T47D (cell line): ENCODE measurements at regions not wholly inside any gene's neighbourhood (a gene's known extent, or its start where the extent isn't known, plus 50 kb on each side); places are given as distances from the start of the nearest gene placed in this dataset.

Experiments
- DNase-seq, 2 experiments: peaks; one replicate each; pipeline versions ENCODE4 v3.0.0 to v3.0.0-alpha.2; 2011 to 2012; ENCODE audit warnings: low read depth in 1 of 2, low spot score in 1 of 2
- JUND ChIP-seq: IDR thresholded peaks from 2 replicates; pipeline ENCODE4 v1.6.1; 2012; ENCODE audit warnings: low read depth
- in situ Hi-C: cut with HindIII; loops from 2 replicates; pipeline ENCODE4 v1.10.0; 2016; ENCODE audit warnings: low sequenced_read_pairs, low pct_unique_long_range_greater_than_20kb

GRCh38 chr11:45432910-45433309 is 146.8 kb upstream of the SYT13 start:
- no peak for TF ChIP-seq JUND
- DNase-seq: no peak
- in situ Hi-C loops: no loop called here

DNA sequence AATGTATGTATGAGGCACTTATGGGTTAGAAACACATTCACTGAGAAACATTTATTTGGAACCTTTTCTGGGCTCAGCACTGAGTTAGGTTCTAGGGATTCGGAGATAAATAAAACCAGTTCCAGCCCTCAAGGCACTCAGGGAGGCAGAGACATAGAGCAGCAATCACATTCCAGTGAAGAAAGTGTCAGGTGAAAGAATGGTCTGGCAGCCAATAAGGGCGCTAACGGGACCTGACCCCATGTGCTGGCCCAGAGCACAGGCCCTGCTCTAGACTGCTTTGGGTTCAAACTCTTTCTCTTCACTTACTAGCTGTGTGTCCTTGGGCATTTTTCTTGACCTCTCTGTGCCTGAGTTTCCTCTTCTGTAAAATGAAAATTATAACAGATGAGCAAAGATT is 146.0 kb upstream of the SYT13 start:
- no peak for DNase-seq
- no peak for TF ChIP-seq JUND
- in situ Hi-C loops: no loop called here

DNA sequence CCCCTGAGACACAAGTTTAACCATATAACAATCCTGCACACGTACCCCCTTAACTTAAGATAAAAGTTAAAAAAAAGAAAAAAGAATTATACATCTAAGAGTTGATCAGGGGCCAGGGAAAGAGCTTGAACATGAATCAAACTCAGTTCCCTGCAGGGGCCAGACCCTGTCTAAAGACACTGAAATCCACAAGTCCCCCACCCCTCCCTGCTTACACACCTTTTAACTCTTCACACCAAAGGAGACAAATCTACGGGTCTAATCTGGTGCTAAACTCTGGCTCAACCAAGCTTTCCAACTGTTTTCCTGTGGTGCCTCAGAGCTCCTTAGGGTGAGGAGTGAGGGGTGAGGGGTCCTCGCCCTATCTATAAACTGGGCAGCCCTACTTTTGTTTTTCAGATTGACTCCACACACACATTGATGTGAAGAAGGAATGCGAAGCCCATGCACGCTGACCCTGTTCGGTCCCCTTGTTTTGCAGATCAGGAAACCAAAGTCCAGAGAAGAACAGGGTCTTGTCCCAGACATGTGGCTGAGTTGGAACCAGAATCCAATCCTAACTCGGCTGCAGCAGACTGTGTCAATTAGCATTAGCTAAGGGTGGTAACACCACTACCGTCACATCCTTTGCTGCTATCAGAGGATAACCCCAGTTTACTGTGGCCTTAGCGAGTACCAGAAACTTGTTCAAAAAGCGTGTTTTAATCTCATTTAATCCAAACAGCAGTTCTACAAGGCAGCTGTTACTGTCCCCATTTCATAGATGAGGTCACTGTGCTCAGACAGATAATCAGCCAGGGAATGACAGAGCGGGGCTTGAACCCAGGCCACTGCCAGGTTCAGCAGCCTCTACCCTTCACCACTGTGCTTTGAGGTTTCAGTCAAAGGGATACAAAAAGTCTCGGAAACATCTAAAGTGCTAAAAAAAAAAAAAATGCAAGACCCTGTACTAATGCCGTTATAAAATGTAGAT is 145.2 kb upstream of the SYT13 start:
- no peak for TF ChIP-seq JUND
- DNase-seq: no peak
- in situ Hi-C loops: no loop called here

GRCh38 chr11:45430361-45430760 is 144.2 kb upstream of the SYT13 start:
- DNase-seq: no peak
- no peak for TF ChIP-seq JUND
- in situ Hi-C loops: no loop called here

DNA sequence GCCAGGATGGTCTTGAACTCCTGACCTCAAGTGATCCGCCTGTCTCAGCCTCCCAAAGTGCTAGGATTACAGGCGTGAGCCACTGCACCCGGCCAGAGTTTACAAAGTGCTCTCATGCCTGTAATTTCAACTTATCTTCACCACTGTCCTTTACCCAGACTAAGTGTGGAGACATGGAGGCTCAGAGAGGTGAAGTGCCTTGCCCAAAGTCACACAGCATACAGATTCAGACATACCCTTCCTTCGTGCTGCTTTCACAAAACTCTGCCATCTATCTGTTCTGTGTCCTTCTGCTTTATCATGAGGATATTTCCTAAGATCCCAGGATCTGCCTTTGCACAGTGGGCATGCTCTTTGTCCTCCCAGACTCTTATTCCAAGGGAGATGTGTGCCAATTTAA is 143.6 kb upstream of the SYT13 start:
- DNase-seq: no peak
- in situ Hi-C loops: no loop called here

GRCh38 chr11:45428541-45429230 is 142.5 kb upstream of the SYT13 start:
- in situ Hi-C loops: no loop called here
- DNase-seq: no peak
- TF ChIP-seq JUND: no peak

More for the DNA sequence above, 143.6 kb upstream of the SYT13 start:
- no peak for TF ChIP-seq JUND

- no peak for DNase-seq
- in situ Hi-C loops: no loop called here
- TF ChIP-seq JUND: no peak
Observed at GRCh38 chr11:45428116-45428515, 142.0 kb upstream of the SYT13 start.

DNA sequence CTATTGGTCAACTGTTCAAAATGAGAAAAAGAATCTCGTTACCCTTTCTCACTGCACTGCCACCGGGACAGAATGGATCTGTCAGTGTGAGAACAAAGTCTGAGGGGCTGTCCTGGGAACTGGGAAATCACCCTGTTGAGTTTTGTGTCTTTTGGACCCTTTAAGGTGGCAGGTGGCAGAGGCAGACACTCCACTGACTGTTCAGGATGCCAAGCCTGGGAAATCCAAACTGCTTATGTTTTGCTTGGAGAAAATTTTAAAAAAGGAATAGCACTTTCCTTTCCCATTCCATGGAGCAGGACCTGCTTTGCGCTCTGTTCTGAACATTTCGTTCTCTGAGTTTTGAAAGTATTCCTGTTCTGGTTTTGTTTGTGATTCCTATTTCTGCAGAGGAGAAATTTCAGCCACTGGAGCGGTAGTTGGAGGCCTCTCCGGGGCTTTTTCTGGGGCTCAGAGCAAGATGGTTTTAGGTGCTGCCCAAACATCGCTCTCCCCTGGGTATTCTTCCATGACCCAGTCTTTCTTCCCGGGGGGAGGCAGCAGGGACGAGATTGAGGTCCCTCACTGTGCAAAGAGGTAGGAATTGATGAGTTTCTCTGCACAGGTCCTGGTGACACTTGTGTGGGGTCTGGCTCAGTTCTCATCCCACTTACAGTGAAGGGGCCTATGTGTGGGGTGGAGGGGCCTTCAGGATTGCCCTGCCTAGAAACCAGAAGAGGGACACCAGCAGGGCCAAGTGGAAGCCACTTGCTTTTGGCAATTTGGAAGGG is 138.5 kb upstream of the SYT13 start:
- no peak for TF ChIP-seq JUND
- in situ Hi-C loops: no loop called here
- DNase-seq: no peak

DNA sequence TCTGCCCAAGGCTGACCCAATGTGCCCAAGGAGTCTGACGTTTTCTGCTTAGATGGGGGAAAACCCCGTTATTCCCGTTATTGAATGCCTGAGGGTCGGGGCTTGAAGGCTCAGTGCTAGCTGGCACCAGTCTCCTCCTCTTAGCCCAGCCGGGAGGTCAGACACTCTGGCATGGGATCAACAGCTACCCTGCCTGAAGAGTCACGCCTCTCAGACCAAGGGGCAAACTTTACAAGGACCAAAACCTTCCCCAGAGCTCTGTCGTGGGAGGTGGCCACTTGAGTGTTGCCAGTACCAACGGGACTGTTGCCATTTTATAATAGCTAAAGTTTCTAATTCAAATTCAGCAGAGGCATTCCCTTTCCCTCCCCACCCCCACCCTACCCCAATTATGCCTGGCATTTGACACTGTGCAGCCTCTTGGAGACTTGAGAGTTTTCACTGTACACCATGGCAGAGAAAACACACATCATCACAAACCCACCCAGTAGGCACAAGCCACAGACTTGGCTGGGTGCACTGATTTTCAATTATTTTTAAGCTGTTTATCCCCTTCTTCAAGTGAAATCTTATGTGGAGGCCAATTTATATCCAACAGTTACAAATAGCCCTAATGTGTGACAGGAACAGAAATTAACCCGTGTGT is 137.5 kb upstream of the SYT13 start:
- DNase-seq: no peak

DNA sequence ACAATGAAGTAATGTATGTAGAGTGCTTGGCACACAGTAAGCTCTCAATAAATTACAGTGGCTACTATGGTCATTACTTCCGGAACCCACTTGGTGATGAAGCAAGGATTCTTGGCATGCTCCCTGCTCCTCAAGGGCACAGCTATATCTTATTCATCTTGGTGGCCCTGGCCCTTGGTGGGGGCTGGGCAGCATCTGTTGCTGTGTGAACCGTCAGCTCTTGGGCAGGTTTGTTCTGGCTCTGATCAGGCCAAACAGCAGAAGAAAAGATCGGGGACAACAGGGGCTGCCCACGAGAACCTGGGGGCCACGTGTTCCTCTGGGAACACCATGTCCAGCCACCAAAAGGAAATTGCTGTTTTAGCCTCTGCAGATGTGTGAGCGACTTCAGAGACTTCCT is 136.9 kb upstream of the SYT13 start:
- TF ChIP-seq JUND: no peak
- in situ Hi-C loops: no loop called here
- DNase-seq: no peak

More for the DNA sequence above, 137.5 kb upstream of the SYT13 start:
- in situ Hi-C loops: no loop called here
- TF ChIP-seq JUND: no peak

GRCh38 chr11:45414088-45414487 is 127.9 kb upstream of the SYT13 start:
- no peak for DNase-seq
- no peak for TF ChIP-seq JUND
- in situ Hi-C loops: no loop called here
